HG03066 (cell line): ENCODE measurements at regions not wholly inside any gene's neighbourhood (a gene's known extent, or its start where the extent isn't known, plus 50 kb on each side); places are given as distances from the start of the nearest gene placed in this dataset.
"Not testable (repeated sequence)": the region's sequence is repeated elsewhere in the genome, so short reads cannot be mapped to it uniquely, and the experiment has no call there.

Experiments used
- ATAC-seq: cut with Tn5 transposase; IDR thresholded peaks from one replicate; pipeline ENCODE4 v1.9.1; 2021; ENCODE audit warnings: low read depth; ENCODE audit not compliant: unreplicated experiment

DNA sequence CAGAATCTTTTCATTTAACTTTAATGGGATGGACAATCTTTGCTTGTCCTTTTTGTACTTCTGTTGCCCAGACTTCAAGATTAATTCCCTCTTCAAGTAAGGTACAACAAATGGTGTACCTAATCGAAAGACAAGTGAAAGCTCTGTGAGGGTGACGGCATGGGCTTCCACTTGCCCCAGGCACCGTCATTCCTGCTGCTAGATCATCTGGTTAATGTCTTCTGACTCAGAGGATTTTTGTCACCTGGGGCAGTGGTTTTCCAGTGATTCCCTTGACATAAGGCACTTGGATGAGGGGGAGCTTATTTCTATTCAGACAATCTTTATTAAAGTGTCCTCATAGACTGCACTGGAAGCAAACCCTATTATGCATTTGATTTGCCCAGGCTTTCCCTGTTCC lies 977.0 kb upstream of the AMELY start:
- ATAC-seq: no peak

DNA sequence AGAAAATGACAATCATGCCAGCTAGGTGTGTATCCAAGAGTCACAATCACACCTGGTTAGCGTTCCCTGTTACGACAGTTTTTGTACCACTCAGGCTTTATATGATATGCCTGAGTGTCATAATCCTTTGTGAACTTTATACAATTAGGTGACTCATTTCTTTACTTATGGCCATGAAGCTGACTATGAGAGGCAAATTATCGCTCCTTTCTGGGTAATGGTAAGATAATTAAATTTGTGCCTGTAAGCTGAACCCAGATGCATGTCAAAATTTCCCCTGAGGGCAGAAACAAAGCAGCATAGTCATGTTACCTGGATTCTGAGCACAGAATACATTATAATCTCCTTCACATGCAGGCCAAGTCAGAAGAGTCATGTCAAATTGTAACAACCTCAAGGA lies 970.1 kb upstream of the AMELY start:
- ATAC-seq: no peak

GRCh38 chrY:7879245-7879644 lies 967.7 kb upstream of the AMELY start:
- ATAC-seq: no peak

DNA sequence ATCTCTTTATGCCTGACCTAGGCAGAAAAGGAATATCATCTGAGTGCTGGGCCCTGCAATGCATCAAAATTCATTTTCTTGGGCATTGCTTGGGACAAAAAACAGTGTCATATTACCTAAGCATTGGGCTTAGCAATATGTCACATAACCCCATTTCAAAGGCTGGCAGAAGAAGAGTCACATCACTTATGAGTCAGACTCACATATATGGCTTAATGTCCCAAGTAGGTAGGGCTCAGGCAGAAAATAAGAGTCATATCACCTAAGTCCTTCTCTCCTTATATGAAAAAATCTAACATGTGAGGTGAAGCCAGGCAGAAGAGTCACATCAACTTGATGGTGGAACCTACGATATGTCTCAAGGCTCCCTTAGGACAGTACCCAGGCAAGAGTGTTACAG lies 967.2 kb upstream of the AMELY start:
- ATAC-seq: no peak

GRCh38 chrY:7877458-7877857 lies 965.9 kb upstream of the AMELY start:
- no peak for ATAC-seq

DNA sequence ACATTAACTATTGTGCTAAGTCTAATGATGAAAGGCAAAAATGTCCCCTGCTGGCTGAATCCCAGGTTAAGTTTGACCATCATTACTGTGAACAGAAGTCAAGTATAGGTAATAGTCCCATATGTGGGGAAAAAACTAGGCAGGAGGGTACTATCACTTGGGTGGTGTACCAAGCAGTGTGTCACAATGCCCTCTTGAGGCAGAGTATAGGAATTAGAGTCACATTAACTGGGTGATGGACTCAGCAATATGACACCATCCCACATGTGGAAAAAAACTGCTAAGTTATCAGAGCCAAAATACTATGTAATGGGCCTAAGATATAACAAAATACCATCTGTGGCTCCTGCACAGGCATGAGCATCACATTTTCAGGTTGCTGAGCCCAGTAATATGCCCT lies 962.5 kb upstream of the AMELY start:
- no peak for ATAC-seq

DNA sequence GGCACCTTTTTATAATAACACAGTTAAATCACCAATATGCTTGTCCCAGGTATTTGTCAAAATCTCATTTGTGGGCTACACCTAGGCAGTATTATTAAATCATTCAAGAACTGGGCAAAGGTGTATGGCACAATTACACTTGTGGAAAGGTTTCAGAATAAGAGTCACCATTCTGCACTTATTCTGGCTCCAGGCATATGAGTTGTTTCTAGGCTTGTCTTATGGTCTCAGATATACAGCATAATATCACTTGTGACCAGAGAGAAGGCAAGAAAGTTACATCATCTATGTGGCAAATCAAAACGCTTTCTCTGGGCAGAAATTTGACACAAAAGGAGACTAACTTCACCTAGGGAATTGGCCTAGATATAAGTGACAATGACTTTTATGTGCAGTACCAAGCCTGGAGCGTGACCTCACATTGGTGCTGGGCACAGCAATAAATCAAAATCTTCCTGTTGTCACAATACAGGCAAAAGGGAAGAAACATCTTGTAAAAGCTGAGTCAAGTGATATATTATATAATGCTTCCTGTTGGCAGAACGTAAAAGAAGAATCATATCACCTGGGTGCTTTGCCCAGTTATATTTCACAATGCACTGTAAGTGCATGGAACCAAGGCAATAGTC lies 959.9 kb upstream of the AMELY start:
- ATAC-seq: no peak

- ATAC-seq: no peak
Observed at GRCh38 chrY:7866976-7867375, 955.4 kb upstream of the AMELY start.

DNA sequence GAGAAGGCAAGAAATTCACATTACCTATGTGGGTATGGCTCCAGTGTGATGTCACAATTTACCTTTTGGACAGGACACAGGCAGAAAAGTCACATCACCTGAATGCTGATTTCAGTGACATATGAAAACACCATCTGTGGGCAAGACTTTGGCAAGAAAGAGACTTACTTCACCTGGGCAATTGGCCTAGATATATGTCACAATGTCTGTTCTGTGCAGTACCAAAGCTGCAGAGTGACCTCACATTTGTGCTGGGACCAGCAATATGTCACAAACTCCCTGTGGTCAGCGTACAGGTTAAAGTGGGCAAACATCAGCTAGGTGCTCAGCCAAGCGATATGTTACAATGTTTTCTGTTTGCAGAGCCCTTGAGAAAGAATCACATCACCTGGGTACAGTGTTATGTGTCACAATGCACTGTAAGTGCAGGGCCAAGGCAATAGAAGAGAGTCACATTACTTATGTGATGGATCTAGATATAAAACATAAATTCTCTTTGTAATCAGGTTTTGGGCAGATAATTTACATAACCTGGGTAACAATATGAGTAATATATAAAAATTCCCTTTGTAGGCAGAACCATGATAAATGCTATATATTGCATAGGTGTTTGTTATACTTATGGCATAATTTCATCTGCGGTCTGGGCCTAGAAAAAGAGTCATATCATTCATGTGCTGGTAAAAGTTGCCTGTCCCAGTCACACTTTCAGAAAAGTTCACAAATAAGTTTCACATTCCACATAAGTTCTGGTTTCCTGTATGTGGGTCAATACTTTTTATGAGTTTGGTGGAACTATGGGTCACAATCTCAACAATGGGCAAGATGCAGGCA lies 949.4 kb upstream of the AMELY start:
- ATAC-seq: no peak

DNA sequence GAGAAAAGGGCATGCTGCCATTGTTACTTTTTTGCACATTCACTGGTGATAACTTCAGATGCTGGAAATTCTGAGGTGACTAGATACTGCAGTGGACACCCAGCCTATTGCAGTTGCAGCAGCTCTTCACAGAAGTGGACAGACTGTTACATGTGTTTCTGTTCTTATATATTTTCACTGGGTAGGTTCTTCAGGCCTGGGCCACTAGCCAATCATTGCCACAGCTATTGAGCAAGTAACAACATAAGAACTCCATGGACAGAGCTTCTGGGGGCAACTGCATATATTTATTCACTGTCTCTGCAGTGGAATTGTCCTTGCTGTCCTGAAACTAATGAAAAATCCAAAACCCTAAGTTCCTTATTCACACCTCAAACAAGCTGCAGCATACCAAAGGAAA lies 938.6 kb upstream of the AMELY start:
- ATAC-seq: no peak

DNA sequence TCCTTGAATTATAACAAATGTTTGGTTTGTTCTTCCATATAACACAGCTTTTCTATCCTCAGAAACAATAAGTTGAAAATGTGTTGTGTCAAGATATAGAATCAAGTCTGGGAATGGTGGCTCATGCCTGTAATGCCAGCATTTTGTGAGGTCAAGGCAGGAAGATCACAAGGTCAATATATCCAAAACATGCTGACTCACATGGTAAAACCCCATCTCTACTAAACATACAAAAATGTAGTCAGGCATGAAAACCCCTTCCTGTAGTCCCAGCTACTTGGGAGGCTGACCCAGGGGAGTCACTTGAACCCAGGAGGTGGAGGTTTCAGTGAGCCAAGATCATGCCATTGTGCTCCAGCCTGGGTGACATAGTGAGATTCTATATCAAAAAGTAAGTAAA lies 934.2 kb upstream of the AMELY start:
- ATAC-seq: no peak

GRCh38 chrY:7837046-7837445 lies 925.5 kb upstream of the AMELY start:
- no peak for ATAC-seq

- no peak for ATAC-seq
Observed at GRCh38 chrY:7836366-7836765, 924.8 kb upstream of the AMELY start.

- ATAC-seq: no peak
Observed at GRCh38 chrY:7835416-7835815, 923.9 kb upstream of the AMELY start.

- no peak for ATAC-seq
Observed at GRCh38 chrY:7834284-7834683, 922.7 kb upstream of the AMELY start.

GRCh38 chrY:7830881-7831280 lies 919.3 kb upstream of the AMELY start:
- not testable (repeated sequence) for ATAC-seq

- ATAC-seq: no peak
Observed at GRCh38 chrY:7826533-7826932, 915.0 kb upstream of the AMELY start.

DNA sequence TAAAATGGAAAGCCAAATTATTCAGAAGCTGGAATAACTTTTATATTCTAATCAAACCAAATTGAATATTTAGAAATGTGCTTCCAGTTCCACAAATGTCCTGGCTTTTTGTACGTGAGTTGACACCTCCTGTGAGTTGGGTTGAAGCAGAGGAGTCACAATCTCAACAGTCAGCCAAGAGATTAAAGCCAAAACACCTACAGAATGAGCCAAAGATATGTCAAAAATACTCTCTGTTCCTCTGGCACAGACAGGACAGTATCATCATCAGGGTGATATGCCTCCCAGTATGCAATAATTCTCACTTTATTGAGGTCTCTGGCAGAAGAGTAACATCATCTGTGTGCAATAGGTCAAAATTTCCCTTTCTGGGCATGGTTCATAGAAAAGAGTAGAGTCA lies 914.3 kb upstream of the AMELY start:
- no peak for ATAC-seq

- ATAC-seq: no peak
Observed at GRCh38 chrY:7821295-7822035, 909.9 kb upstream of the AMELY start.

GRCh38 chrY:7818924-7819323 lies 907.4 kb upstream of the AMELY start:
- ATAC-seq: no peak

- ATAC-seq: no peak
Observed at GRCh38 chrY:7816567-7816966, 905.0 kb upstream of the AMELY start.

- ATAC-seq: no peak
Observed at GRCh38 chrY:7815921-7816320, 904.4 kb upstream of the AMELY start.
